Hematopoietic multipotent progenitor cell treated with erythropoietin and hydrocortisone succinate and interleukin-3 and kit ligand, for 15 days (in vitro differentiated cells): ENCODE measurements at regions not wholly inside any gene's neighbourhood (a gene's known extent, or its start where the extent isn't known, plus 50 kb on each side); places are given as distances from the start of the nearest gene placed in this dataset.

ENCODE experiments used
- DNase-seq: peaks from one replicate; pipeline ENCODE4 v3.0.0-alpha.2; 2015; ENCODE audit warnings: low spot score

DNA sequence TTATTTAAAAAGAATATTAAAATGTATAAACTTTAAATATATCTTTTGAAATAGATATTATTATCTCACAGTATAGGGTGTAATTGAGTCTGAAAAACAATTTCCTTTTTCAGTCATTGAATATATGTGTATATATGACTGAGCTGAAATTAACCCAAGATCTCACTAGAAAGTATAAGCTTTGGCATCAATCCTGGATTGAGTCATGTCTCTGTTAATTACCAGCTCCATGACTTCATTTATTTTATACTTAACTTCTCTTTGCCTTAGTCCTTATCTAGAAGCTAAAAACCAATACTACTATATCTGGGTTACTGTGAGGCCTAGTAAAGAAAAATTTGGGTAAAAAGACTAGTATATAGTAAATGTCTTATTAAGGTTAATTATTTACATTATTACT lies 1020.3 kb downstream of the LRFN5 start:
- DNase-seq: no peak

DNA sequence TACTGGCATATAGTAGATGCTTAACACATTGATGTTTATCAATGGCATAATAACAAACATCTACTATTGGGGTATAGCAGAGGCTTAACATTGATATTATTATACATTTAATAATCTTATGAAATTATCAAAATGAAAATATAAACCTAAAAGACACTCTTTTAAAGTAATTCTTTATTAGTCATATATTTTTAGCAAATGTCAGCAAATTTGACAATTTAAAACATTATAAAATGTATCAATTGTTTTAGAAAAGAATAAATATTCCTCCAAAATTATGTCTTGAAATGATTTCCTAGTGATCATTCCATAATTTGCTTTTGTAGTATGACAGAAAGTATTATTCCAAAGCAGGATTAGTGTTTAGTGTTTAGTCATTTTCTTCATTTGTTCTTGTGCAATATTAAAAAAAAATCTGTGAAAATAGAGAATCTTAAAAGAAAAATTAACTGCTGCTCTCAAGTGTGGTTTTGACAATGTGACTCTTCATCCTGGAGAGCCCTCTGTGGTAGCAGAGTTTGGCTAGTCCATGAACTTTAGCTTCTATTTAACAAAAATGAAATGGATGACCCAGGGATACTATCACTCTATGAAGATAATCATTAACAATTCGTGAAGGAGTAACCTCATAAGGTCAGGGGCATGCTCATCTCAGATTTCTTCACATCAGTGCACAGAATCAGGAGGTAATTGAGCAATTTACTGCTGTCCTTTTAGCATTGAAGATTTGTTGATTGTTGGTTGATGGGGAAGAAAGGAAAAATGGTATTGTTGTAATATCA lies 1018.5 kb downstream of the LRFN5 start:
- no peak for DNase-seq

DNA sequence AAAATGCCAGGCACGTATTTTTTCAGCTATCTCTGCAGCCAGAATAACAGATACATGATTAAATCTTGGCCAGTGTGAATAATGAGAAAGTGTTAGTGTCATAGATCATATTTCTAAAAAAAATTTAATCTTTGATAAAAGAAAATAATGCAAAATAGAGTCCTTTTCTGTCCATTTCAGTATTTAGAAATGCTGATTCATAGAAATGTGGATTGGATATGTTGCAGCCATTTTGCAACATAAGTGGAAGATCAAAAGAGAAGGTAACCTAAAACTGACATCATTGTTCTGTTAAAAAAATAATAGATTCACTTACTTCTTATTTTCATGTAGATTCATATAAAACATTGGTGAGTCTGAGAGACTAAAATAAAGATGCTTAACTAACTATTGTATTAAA lies 1010.3 kb downstream of the LRFN5 start:
- DNase-seq: no peak

DNA sequence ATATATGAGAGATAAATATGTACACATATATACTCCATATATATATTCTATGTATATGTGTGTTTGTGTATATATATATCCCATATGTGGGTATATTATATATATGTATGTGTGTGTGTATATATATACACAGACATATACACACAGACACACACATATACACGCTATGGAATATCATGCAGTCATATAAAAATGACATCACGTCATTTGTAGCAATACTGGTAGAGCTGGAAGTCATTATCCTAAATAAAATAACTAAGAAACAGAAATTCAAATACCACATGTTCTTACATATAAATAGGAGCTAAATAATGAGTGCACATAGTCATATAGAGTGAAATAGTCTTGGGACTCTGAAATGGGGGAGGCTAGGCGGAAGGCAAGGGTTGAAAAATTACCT lies 1000.2 kb downstream of the LRFN5 start:
- DNase-seq: no peak

DNA sequence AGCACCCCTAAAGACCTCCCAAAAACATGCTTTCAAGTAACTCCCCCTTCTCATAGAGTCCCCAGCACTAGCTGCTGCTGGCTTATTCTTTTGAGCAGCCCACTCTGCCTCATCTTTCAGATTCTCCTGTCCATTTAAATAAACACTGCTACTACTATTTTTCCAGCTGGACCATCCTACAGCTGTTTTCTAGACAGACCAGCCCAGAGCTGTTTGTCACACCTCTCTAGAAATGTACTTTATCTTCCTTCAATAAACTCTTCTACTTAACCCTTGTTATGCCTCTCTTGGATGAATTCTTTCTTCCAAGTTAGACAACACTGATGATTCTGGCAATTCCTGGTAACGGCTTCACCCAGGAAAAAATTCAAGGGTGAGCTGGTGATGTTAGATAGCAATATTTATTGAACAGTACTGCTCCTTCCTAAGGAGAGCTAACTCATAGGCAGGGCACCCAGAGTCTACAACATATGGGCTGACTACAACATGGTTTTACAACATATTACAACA lies 995.7 kb downstream of the LRFN5 start:
- no peak for DNase-seq

DNA sequence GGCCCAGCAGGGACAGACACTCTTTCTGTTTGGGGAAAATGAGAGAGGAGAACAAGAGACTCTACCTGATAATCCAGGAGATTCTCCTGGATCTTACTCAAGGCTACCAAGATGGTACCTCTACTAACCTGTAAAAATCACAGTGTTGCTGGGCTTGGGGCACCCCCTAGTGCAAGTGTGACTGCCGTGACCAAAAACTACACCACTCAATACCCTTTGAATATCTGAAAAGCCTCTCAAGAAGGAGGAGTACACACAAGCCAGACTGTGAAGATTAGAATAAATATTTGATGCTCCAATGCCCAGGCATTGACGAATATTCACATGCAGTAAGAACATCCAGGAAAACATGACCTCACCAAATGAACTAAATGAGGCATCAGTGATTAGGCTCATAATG lies 965.4 kb downstream of the LRFN5 start:
- no peak for DNase-seq

DNA sequence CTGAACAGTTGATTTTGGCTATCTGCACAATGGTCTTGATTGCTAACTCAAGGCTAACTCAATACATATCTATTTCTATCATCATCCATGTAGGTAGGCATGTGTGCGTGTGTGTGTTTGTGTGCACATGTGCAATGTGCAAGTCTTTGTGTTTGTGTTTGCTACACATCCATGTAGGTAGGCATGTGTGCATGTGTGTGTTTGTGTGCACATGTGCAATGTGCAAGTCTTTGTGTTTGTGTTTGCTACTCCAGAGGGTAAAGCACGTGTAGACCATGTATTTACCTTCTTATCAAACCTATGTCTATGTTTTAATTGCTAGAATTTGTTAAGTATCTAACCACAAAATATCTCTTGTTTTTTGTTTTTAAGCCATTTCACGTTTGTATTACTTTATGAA lies 962.6 kb downstream of the LRFN5 start:
- no peak for DNase-seq

DNA sequence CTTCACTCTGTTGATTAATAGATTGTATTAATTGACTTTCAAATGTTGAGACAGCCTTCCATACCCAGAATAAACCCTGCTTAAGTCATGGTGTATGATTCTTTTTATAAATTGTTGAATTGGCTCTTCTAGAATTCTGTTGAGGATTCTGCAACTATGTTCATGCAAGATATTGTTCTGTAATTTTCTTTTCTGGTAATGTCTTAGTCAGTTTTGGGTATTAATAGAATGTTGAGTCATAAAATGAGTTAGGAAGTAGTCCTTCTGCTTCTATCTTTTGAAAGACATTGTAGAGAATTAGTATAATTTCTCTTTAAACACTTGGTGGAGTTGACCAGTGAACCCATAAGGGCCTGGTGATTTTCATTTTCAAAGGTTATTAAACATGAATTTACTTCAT lies 958.9 kb downstream of the LRFN5 start:
- no peak for DNase-seq

DNA sequence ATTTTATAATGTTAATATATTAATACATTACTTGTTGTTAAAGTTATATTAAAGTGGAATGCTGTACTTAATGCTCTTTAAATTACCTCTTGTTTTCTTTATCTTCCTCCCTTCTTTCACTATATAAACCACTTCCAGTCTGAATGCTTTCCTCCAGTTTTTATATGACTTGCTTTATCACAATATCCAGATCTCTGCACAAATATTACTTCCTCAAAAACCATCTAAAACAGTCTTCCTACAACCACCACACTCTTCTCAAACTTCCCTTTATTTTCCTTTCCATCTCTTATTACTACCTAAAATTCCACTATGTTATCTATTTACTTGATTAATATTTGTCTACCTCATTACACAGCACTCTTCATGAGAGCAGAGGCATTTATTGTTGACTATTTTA lies 956.6 kb downstream of the LRFN5 start:
- DNase-seq: no peak

DNA sequence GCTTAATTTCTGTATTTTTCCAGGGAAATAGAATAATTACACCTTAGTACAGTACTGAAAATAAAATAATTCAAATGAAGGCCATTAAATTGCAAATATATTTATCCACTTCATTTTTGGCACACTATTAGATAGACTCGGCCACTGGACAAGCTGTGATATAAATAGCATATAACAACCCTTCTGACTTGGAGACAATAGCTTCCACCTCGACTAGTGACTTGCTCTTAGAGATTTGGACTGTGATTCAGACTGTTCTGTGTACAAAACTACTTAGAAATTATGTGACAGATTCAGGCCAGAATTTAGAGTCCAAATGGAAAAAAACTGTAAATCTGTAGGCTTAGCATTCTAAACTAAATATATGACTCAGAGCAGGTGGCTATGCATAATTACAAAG lies 949.9 kb downstream of the LRFN5 start:
- no peak for DNase-seq

DNA sequence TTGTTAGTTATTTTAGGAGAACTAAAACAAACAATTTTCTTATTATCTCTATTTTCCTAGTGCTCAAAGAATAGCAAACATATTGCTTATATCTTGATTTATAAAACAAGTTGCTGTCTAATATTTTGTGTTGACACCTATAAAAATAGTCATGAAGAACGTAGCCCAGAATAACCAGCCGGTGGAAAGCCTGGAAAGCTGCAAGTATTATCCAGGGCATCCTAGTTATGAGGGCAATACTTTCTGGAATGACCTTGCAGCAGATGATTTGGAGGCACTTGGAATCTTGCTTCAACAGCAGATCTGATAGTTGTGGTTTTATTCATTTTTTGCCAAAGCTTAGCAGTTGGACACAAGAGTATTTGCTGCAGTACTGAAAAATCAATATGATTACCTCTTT lies 948.7 kb downstream of the LRFN5 start:
- no peak for DNase-seq

DNA sequence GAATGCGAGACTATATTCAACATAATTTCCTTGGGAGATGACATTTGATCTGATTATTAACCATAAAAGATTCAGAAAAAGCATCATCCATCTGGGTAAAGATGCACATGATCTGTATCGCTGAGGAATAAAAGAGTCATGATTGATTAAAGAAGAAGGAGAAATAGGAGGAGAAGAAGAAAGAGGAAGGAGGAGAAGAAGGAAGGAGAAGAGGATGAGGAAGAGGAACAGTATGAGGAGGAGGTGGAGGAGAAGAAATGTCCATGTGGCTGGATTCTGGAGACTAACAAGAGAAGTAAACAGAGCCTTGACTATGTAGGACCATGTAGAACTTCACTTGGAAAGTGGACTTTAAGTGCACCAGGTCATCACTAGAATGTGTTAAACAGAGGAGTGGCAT lies 947.4 kb downstream of the LRFN5 start:
- no peak for DNase-seq

DNA sequence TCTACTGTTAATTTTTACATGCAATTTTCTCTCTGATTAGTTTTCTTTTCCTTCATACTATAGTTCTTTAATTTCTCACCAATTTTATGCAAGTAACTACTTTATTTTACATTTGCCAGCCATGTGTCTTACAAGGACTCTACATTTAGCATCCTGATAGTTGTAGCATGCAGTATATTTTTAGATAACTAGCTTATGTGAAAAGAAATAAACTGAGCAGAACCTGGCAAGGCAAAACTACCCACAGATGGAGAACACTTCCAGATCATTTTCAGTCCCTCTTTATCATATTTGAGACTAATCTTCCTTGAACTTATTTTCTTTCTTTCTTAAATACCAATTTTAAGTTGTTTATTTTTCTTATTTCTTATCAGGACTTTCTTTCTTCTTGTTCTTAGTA lies 943.6 kb downstream of the LRFN5 start:
- no peak for DNase-seq

DNA sequence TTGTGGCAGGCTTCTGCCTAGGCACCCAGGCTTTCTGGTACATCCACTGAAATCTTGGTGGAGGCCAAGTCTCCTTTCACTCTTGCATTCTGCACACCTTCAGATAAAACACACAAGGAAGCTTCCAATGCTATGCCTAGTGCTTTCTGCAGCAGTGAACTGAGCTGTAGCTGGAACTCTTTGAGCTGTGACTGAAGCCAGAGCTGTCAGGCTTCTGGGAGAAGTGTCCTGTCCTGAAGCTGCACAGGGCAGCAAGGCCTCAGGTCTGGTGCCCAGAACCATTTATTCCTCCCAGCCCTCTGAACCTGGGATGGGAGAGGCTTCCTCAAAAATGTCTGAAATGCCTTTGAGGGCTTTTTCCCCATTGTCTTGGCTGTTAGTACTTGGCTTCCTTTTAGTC lies 941.7 kb downstream of the LRFN5 start:
- DNase-seq: no peak

DNA sequence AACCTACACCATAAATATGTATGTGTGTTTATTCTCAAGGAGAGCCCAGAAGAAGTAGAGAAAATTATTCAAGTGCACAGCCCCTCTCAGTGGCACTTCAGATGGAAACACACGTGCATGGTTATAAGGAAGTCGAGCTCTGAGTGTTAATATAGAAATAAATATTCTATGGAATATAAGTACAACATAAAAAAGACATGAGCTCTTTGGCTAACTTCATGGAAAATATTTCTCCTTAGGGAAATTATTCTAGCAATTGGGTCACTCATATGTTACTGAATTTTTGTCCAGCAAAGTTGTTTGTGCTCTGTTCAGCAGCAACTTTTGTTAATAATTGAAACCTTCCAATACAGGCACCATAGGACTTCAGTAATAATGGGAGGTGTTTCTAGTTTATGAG lies 939.0 kb downstream of the LRFN5 start:
- DNase-seq: no peak

DNA sequence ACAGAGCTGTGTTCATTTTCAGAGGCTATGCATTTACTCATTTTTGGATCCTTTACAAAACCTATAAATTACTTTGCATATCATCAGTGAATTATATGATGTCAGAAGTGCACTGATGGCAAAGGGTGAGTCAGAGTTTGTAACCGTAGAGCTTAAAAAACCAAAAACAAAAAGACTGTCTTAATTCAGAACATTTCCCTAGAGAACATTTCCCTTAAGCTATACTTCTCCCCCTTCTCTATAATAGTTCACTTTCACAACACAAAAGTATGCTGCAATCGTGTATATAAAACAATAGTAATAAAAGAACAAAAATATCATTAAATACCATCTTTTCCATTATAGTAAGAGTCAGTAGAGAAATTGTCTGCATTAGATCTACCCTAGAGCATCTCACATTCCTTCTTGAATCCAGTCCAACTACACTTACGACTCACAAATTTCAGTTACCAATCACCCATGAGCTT lies 934.9 kb downstream of the LRFN5 start:
- no peak for DNase-seq

DNA sequence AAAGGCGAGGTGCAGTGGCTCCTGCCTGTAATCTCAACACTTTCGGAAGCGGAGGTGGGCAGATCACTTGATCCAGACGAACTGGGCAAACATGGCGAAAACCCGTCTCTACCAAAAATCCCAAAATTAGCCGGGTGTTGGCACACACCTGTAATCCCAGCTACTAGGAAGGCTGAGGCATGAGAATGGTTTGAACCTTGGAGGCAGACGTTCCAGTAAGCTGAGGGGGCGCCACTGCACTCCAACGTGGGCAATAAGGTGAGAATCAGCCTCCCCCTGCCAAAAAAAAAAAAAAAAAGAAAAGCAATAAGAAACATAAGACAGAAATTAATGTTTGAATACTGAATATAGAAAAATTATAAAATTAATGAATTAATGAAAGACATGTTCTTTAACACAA lies 928.7 kb downstream of the LRFN5 start:
- DNase-seq: no peak

DNA sequence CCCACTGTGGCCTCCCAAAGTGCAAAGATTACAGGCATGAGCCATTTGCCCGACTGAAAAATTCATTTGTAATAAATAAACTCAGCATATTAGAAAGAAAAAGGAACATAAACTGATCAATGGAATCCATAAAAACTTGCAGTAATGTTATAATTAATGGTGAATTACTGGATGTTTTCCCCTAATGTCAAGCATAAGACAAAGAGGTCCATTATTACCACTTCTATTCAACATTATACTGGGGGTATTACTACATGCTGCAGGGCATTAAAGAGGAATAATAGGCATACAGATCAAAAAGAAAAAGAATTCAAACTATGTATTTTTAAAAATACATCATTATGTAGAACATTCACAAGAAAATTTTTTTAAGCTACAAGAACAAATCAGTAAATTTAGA lies 926.8 kb downstream of the LRFN5 start:
- no peak for DNase-seq

DNA sequence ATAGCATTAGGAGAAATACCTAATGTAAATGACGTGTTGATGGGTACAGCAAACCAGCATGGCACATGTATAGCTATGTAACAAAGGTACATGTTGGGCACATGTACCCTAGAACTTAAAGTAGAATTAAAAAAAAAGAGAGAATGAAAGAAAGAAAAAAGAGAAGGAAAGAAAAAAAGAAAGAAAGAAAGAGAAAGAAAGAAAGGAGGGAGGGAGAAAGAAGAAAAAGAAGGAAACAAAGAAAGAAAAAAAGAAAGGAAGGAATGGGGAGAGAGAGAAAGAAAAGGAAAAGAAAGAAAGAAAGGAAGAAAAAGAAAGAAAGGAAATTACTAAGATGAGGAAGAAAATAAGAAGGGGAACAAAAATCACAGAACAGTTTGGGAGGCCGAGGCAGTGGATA lies 925.5 kb downstream of the LRFN5 start:
- no peak for DNase-seq

DNA sequence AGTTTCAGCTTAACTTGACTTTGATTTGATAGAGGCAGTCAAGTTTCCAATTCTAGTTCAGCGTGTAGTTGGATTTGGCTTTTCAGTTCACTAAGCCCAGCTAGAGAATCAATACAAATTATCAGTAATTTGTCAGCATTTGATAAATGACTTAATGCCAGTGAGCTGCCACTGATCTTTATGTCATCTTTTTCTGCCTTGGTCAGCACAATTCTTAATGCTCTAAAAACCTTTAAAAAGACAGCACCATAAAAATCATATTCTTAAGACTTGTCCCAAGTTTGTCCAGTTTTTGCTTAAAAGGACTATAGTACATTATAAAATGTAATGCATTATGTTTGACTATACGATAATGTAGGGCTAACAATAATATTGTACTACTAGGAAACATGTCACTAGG lies 920.5 kb downstream of the LRFN5 start:
- DNase-seq: no peak

DNA sequence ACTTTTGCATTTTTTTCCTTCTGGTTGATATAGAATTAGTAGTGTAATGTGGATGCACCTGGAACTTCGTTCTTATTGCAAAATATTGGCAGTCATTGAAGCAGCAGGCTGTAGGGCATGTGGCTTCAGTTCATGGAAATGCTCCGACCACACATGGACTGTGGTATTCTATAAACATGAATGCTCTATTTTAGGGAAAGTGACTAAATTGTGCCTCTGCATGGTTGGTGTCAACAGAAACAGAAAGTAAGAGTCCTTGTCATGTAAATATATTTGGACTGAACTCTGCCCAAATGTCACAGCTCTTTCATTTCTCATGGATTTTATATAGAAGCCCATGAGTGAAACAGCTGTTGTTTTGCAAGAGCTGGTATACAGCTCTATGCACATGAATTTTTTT lies 917.0 kb downstream of the LRFN5 start:
- no peak for DNase-seq

DNA sequence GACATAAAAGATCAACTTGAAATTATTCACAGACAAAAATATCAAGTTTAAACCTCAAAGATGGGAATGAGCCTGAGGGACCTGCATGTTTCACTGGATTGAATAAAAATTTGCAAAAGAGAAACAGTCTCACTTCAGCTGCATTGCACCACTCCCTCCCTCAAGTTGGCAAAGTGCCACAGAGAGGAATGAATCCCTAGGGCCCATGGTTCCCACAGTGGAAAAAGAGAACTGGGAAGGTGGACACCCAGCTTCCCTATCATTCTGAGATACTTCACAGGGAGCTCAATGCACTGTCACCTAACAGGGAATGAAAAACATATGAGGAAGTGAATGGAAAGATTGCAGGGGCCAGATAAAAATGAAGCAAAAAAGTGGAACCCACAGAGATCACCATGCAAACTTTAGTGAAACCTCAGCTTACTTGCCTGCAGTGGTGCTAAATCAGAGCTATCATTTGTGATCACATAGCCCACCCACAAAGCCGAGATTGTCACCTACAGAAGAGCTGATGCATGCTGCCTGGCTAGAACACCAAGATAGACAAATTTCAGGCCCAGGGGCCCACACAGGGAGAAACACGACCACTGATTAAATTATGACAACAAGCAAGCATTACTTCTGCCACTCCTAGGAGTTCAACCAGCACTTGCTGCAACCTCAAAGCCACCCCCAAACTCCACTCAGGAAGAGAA lies 911.3 kb downstream of the LRFN5 start:
- no peak for DNase-seq

DNA sequence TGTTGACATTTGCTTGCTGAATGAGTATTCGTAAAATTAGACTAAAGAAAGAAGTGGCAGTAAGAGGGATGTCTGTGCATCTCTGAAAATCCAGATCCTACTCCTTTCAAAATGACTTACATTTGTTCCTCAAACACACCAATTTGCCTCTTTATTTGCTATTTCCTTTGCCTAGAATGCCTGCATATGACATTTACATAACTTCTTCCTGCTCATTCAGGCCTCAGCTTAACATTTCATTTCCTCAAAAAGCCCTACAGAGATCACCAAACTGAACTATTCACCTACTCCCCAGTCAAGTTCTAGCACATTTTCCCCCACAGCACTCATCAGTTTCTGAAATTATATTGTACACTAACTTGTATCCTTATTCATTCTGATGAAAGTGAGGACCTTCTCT lies 907.2 kb downstream of the LRFN5 start:
- no peak for DNase-seq

DNA sequence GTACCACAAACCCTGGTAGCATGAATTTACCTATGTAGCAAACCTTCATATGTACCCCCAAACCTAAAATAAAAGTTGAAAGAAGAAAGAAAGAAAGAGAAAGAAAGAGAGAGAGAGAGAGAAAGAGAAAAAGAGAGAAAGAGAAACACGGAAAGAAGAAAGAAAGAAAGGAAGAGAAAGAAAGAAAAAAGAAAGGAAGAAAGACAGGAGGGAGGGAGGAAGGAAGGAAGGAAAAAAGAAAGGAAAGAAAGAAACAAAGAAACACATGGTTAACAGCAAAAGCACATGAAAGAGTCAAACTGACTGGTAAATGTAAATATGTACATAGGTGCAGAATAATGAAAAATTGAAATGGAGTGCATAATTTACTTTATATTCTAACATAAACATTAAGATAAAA lies 903.4 kb downstream of the LRFN5 start:
- DNase-seq: no peak
